ENCODE measurements at regions not wholly inside any gene's neighbourhood (a gene's known extent, or its start where the extent isn't known, plus 50 kb on each side); places are given as distances from the start of the nearest gene placed in this dataset.

GRCh38 chr7:46170021-46170420 is 248.9 kb upstream of the IGFBP3 start:
- H3K4me3 Mint-ChIP-seq: no peak overlapping the region

GRCh38 chr7:46169384-46169755 is 248.3 kb upstream of the IGFBP3 start:
- Mint-ChIP-seq H3K27me3 (no peaks in the 10 kb centered on the region), H3K4me1 (no peaks in the 10 kb centered on the region), H3K27ac (no peak overlapping the region), H3K9me3 (no peaks in the 10 kb centered on the region), H3K36me3 (ENCODE audit: low read depth) (no peaks in the 10 kb centered on the region), H3K4me3 (no peak overlapping the region)
- ChIA-PET POLR2A (no interaction called here), CTCF (no interaction called here)
- DNase-seq: no peak

More at GRCh38 chr7:46170021-46170420, 248.9 kb upstream of the IGFBP3 start:
- CTCF ChIA-PET: no interaction called here
- Mint-ChIP-seq H3K27me3 (no peaks in the 10 kb centered on the region), H3K9me3 (no peaks in the 10 kb centered on the region), H3K27ac (no peak overlapping the region), H3K4me1 (no peaks in the 10 kb centered on the region), H3K36me3 (ENCODE audit: low read depth) (no peaks in the 10 kb centered on the region)
- no peak for DNase-seq
- POLR2A ChIA-PET: no interaction called here

GRCh38 chr7:46168671-46169383 is 247.8 kb upstream of the IGFBP3 start:
- no peaks in the 10 kb centered on the region for H3K4me1 Mint-ChIP-seq
- H3K4me3 Mint-ChIP-seq: no peak overlapping the region
- no peaks in the 10 kb centered on the region for H3K36me3 Mint-ChIP-seq (ENCODE audit: low read depth)
- ChIA-PET POLR2A (no interaction called here), CTCF (no interaction called here)
- no peak for DNase-seq
- no peaks in the 10 kb centered on the region for H3K27me3 Mint-ChIP-seq
- H3K27ac Mint-ChIP-seq: no peak overlapping the region
- H3K9me3 Mint-ChIP-seq: no peaks in the 10 kb centered on the region

- CTCF ChIA-PET: no interaction called here
- H3K27ac Mint-ChIP-seq: no peak overlapping the region
- DNase-seq: no peak
- H3K4me3 Mint-ChIP-seq: no peak overlapping the region
- H3K9me3 Mint-ChIP-seq: no peaks in the 10 kb centered on the region
- POLR2A ChIA-PET: no interaction called here
- no peaks in the 10 kb centered on the region for H3K27me3 Mint-ChIP-seq
- H3K36me3 Mint-ChIP-seq (ENCODE audit: low read depth): no peaks in the 10 kb centered on the region
- H3K4me1 Mint-ChIP-seq: no peaks in the 10 kb centered on the region
Observed at GRCh38 chr7:46168231-46168630, 247.2 kb upstream of the IGFBP3 start.

- no peak overlapping the region for H3K27ac Mint-ChIP-seq
- H3K4me3 Mint-ChIP-seq: no peak overlapping the region
- ChIA-PET POLR2A (no interaction called here), CTCF (no interaction called here)
- no peaks in the 10 kb centered on the region for H3K9me3 Mint-ChIP-seq
- H3K36me3 Mint-ChIP-seq (ENCODE audit: low read depth): no peaks in the 10 kb centered on the region
- H3K27me3 Mint-ChIP-seq: no peaks in the 10 kb centered on the region
- no peak for DNase-seq
- no peaks in the 10 kb centered on the region for H3K4me1 Mint-ChIP-seq
Observed at GRCh38 chr7:46165276-46165675, 244.2 kb upstream of the IGFBP3 start.

- ChIA-PET POLR2A (no interaction called here), CTCF (no interaction called here)
- H3K27me3 Mint-ChIP-seq: no peaks in the 10 kb centered on the region
- no peak overlapping the region for H3K4me3 Mint-ChIP-seq
- no peaks in the 10 kb centered on the region for H3K9me3 Mint-ChIP-seq
- DNase-seq: no peak
- no peaks in the 10 kb centered on the region for H3K36me3 Mint-ChIP-seq (ENCODE audit: low read depth)
- no peak overlapping the region for H3K27ac Mint-ChIP-seq
- H3K4me1 Mint-ChIP-seq: no peaks in the 10 kb centered on the region
Observed at GRCh38 chr7:46164629-46165028, 243.6 kb upstream of the IGFBP3 start.

- ChIA-PET POLR2A (no interaction called here), CTCF (no interaction called here)
- Mint-ChIP-seq H3K9me3 (no peaks in the 10 kb centered on the region), H3K27ac (no peak overlapping the region), H3K36me3 (ENCODE audit: low read depth) (no peaks in the 10 kb centered on the region), H3K4me1 (no peaks in the 10 kb centered on the region), H3K4me3 (no peak overlapping the region), H3K27me3 (no peaks in the 10 kb centered on the region)
- DNase-seq: no peak
Observed at GRCh38 chr7:46163246-46163645, 242.2 kb upstream of the IGFBP3 start.

- ChIA-PET CTCF (interaction anchor here (1.0 kb wide), 1 partner anchor 10 kb away, joined by 3 read pairs; no protein-coding TSS in a partner anchor), POLR2A (no interaction called here)
- no peak for DNase-seq
- no peaks in the 10 kb centered on the region for H3K36me3 Mint-ChIP-seq (ENCODE audit: low read depth)
- H3K4me3 Mint-ChIP-seq: no peak overlapping the region
- no peaks in the 10 kb centered on the region for H3K27me3 Mint-ChIP-seq
- H3K27ac Mint-ChIP-seq: no peak overlapping the region
- no peaks in the 10 kb centered on the region for H3K9me3 Mint-ChIP-seq
- no peaks in the 10 kb centered on the region for H3K4me1 Mint-ChIP-seq
Observed at GRCh38 chr7:46162609-46163008, 241.5 kb upstream of the IGFBP3 start.

- H3K4me1 Mint-ChIP-seq: no peaks in the 10 kb centered on the region
- DNase-seq: no peak
Observed at GRCh38 chr7:46160861-46161260, 239.8 kb upstream of the IGFBP3 start.

GRCh38 chr7:46157931-46158330 is 236.9 kb upstream of the IGFBP3 start:
- no peaks in the 10 kb centered on the region for H3K4me1 Mint-ChIP-seq
- no peaks in the 10 kb centered on the region for H3K9me3 Mint-ChIP-seq
- H3K27me3 Mint-ChIP-seq: no peaks in the 10 kb centered on the region
- no peak for DNase-seq
- no peak overlapping the region for H3K4me3 Mint-ChIP-seq
- ChIA-PET CTCF (no interaction called here), POLR2A (no interaction called here)
- H3K27ac Mint-ChIP-seq: no peak overlapping the region
- H3K36me3 Mint-ChIP-seq (ENCODE audit: low read depth): no peaks in the 10 kb centered on the region

More at GRCh38 chr7:46160861-46161260, 239.8 kb upstream of the IGFBP3 start:
- Mint-ChIP-seq H3K27ac (no peak overlapping the region), H3K27me3 (no peaks in the 10 kb centered on the region), H3K36me3 (ENCODE audit: low read depth) (no peaks in the 10 kb centered on the region), H3K4me3 (no peak overlapping the region), H3K9me3 (no peaks in the 10 kb centered on the region)
- CTCF ChIA-PET: no interaction called here
- POLR2A ChIA-PET: no interaction called here

- H3K27ac Mint-ChIP-seq: no peak overlapping the region
- H3K4me3 Mint-ChIP-seq: no peak overlapping the region
- POLR2A ChIA-PET: no interaction called here
- no peaks in the 10 kb centered on the region for H3K36me3 Mint-ChIP-seq (ENCODE audit: low read depth)
- CTCF ChIA-PET: no interaction called here
- no peaks in the 10 kb centered on the region for H3K9me3 Mint-ChIP-seq
- no peaks in the 10 kb centered on the region for H3K4me1 Mint-ChIP-seq
- no peaks in the 10 kb centered on the region for H3K27me3 Mint-ChIP-seq
- no peak for DNase-seq
Observed at GRCh38 chr7:46157404-46157803, 236.3 kb upstream of the IGFBP3 start.

GRCh38 chr7:46156853-46157252 is 235.8 kb upstream of the IGFBP3 start:
- no peak for DNase-seq
- Mint-ChIP-seq H3K36me3 (ENCODE audit: low read depth) (no peaks in the 10 kb centered on the region), H3K9me3 (no peaks in the 10 kb centered on the region), H3K27me3 (no peaks in the 10 kb centered on the region), H3K4me3 (no peak overlapping the region), H3K4me1 (no peaks in the 10 kb centered on the region), H3K27ac (no peak overlapping the region)
- CTCF ChIA-PET: no interaction called here
- POLR2A ChIA-PET: no interaction called here

- H3K36me3 Mint-ChIP-seq (ENCODE audit: low read depth): no peaks in the 10 kb centered on the region
- ChIA-PET POLR2A (no interaction called here), CTCF (no interaction called here)
- no peak overlapping the region for H3K27ac Mint-ChIP-seq
- H3K27me3 Mint-ChIP-seq: no peaks in the 10 kb centered on the region
- H3K4me1 Mint-ChIP-seq: no peaks in the 10 kb centered on the region
- H3K9me3 Mint-ChIP-seq: no peaks in the 10 kb centered on the region
- no peak for DNase-seq
- no peak overlapping the region for H3K4me3 Mint-ChIP-seq
Observed at GRCh38 chr7:46156086-46156485, 235.0 kb upstream of the IGFBP3 start.

GRCh38 chr7:46155367-46155766 is 234.3 kb upstream of the IGFBP3 start:
- ChIA-PET POLR2A (no interaction called here), CTCF (no interaction called here)
- Mint-ChIP-seq H3K4me3 (no peak overlapping the region), H3K27me3 (no peaks in the 10 kb centered on the region), H3K9me3 (no peaks in the 10 kb centered on the region), H3K36me3 (ENCODE audit: low read depth) (no peaks in the 10 kb centered on the region), H3K4me1 (no peaks in the 10 kb centered on the region), H3K27ac (no peak overlapping the region)
- DNase-seq: no peak

Data from activated CD4-positive, alpha-beta T cell treated with anti-CD3 and anti-CD28 coated beads, Interleukin-2, amount 10 ng/mL, durations not matched to agents 7 days and 5 days (primary cell).